Rectal smooth muscle tissue (tissue), 1 donor: ENCODE measurements at regions not wholly inside any gene's neighbourhood (a gene's known extent, or its start where the extent isn't known, plus 50 kb on each side); places are given as distances from the start of the nearest gene placed in this dataset.
"Not testable (repeated sequence)": the region's sequence is repeated elsewhere in the genome, so short reads cannot be mapped to it uniquely, and the experiment has no call there.

ENCODE experiments used
- H3K27ac ChIP-seq: one replicate; pipeline ENCODE4 v1.7.0; 2013; ENCODE audit warnings: low read depth, low read length, inconsistent platforms
- H3K27me3 ChIP-seq: one replicate; pipeline ENCODE4 v1.7.0; 2013; ENCODE audit warnings: low read length; ENCODE audit not compliant: control insufficient read depth, insufficient read depth
- H3K36me3 ChIP-seq: one replicate; pipeline ENCODE4 v1.7.0; 2013; ENCODE audit warnings: low read length; ENCODE audit not compliant: control insufficient read depth, insufficient read depth
- H3K4me1 ChIP-seq: one replicate; pipeline ENCODE4 v1.7.0; 2013; ENCODE audit warnings: low read length; ENCODE audit not compliant: control insufficient read depth, insufficient read depth
- H3K4me3 ChIP-seq: one replicate; pipeline ENCODE4 v1.7.0; 2013; ENCODE audit warnings: low read length
- H3K9ac ChIP-seq: one replicate; pipeline ENCODE4 v1.7.0; 2013; ENCODE audit warnings: low read length

GRCh38 chr1:229005097-229005496 is 265.8 kb upstream of the RAB4A start:
- Histone ChIP-seq H3K27me3 (no peaks in the 10 kb centered on the region), H3K4me1 (peaks cover 2% of the 10 kb centered on the region), H3K36me3 (no peaks in the 10 kb centered on the region), H3K4me3 (no peak overlapping the region), H3K9ac (no peak overlapping the region), H3K27ac (no peak overlapping the region)

GRCh38 chr1:229005556-229005955 is 265.4 kb upstream of the RAB4A start:
- no peaks in the 10 kb centered on the region for H3K36me3 ChIP-seq
- H3K4me3 ChIP-seq = no peak overlapping the region
- H3K9ac ChIP-seq = no peak overlapping the region
- no peak overlapping the region for H3K27ac ChIP-seq
- H3K4me1 ChIP-seq = peaks cover 2% of the 10 kb centered on the region
- no peaks in the 10 kb centered on the region for H3K27me3 ChIP-seq

- no peaks in the 10 kb centered on the region for H3K36me3 ChIP-seq
- no peak overlapping the region for H3K9ac ChIP-seq
- H3K4me1 ChIP-seq = peaks cover 2% of the 10 kb centered on the region
- no peaks in the 10 kb centered on the region for H3K27me3 ChIP-seq
- no peak overlapping the region for H3K4me3 ChIP-seq
- H3K27ac ChIP-seq = no peak overlapping the region
Observed at GRCh38 chr1:229006121-229006870, 264.6 kb upstream of the RAB4A start.

- Histone ChIP-seq H3K4me1 (peaks cover 2% of the 10 kb centered on the region), H3K4me3 (no peak overlapping the region), H3K27ac (no peak overlapping the region), H3K9ac (no peak overlapping the region), H3K27me3 (no peaks in the 10 kb centered on the region), H3K36me3 (no peaks in the 10 kb centered on the region)
Observed at GRCh38 chr1:229007167-229007566, 263.7 kb upstream of the RAB4A start.

- no peaks in the 10 kb centered on the region for H3K36me3 ChIP-seq
- no peaks in the 10 kb centered on the region for H3K27me3 ChIP-seq
- H3K4me1 ChIP-seq = peaks cover 2% of the 10 kb centered on the region
- no peak overlapping the region for H3K27ac ChIP-seq
- H3K4me3 ChIP-seq = no peak overlapping the region
- H3K9ac ChIP-seq = no peak overlapping the region
Observed at GRCh38 chr1:229007701-229008100, 263.2 kb upstream of the RAB4A start.

- not testable (repeated sequence) for H3K9ac ChIP-seq, H3K36me3 ChIP-seq, H3K4me1 ChIP-seq, H3K27me3 ChIP-seq, H3K27ac ChIP-seq, H3K4me3 ChIP-seq
Observed at GRCh38 chr1:229008347-229008746, 262.6 kb upstream of the RAB4A start.

GRCh38 chr1:229011022-229011421 is 259.9 kb upstream of the RAB4A start:
- no peak overlapping the region for H3K9ac ChIP-seq
- H3K27ac ChIP-seq = no peak overlapping the region
- no peaks in the 10 kb centered on the region for H3K36me3 ChIP-seq
- H3K27me3 ChIP-seq = no peaks in the 10 kb centered on the region
- no peaks in the 10 kb centered on the region for H3K4me1 ChIP-seq
- H3K4me3 ChIP-seq = no peak overlapping the region

- H3K4me1 ChIP-seq = no peaks in the 10 kb centered on the region
- no peak overlapping the region for H3K27ac ChIP-seq
Observed at GRCh38 chr1:229012823-229013222, 258.1 kb upstream of the RAB4A start.

GRCh38 chr1:229013981-229014380 is 256.9 kb upstream of the RAB4A start:
- Histone ChIP-seq H3K27ac (no peak overlapping the region), H3K36me3 (no peaks in the 10 kb centered on the region), H3K4me1 (no peaks in the 10 kb centered on the region), H3K4me3 (no peak overlapping the region), H3K9ac (no peak overlapping the region), H3K27me3 (no peaks in the 10 kb centered on the region)

More at GRCh38 chr1:229012823-229013222, 258.1 kb upstream of the RAB4A start:
- no peak overlapping the region for H3K4me3 ChIP-seq
- H3K36me3 ChIP-seq = no peaks in the 10 kb centered on the region
- no peak overlapping the region for H3K9ac ChIP-seq
- H3K27me3 ChIP-seq = no peaks in the 10 kb centered on the region

- H3K9ac ChIP-seq = no peak overlapping the region
- H3K27me3 ChIP-seq = no peaks in the 10 kb centered on the region
- H3K27ac ChIP-seq = no peak overlapping the region
Observed at GRCh38 chr1:229015806-229016205, 255.1 kb upstream of the RAB4A start.

GRCh38 chr1:229017091-229017490 is 253.8 kb upstream of the RAB4A start:
- Histone ChIP-seq H3K27ac (no peak overlapping the region), H3K27me3 (no peaks in the 10 kb centered on the region), H3K9ac (no peak overlapping the region), H3K4me1 (no peaks in the 10 kb centered on the region), H3K36me3 (no peaks in the 10 kb centered on the region), H3K4me3 (no peak overlapping the region)

More at GRCh38 chr1:229015806-229016205, 255.1 kb upstream of the RAB4A start:
- Histone ChIP-seq H3K36me3 (no peaks in the 10 kb centered on the region), H3K4me1 (no peaks in the 10 kb centered on the region), H3K4me3 (no peak overlapping the region)

GRCh38 chr1:229018674-229019295 is 252.1 kb upstream of the RAB4A start:
- Histone ChIP-seq H3K4me1 (peaks cover 1% of the 10 kb centered on the region), H3K4me3 (no peak overlapping the region), H3K27me3 (no peaks in the 10 kb centered on the region), H3K27ac (no peak overlapping the region), H3K36me3 (no peaks in the 10 kb centered on the region), H3K9ac (no peak overlapping the region)
